NT2/D1 (cell line): ENCODE measurements at regions not wholly inside any gene's neighbourhood (a gene's known extent, or its start where the extent isn't known, plus 50 kb on each side); places are given as distances from the start of the nearest gene placed in this dataset.

Experiments
- DNase-seq: peaks from one replicate; pipeline ENCODE4 v3.0.0-alpha.2; 2011; ENCODE audit warnings: low read depth, low spot score
- H3K27me3 ChIP-seq: 2 replicates; pipeline ENCODE4 v1.6.0; 2011; ENCODE audit warnings: mild to moderate bottlenecking; ENCODE audit not compliant: insufficient read length, insufficient read depth
- H3K36me3 ChIP-seq: 2 replicates; pipeline ENCODE4 v1.6.1; 2011; ENCODE audit warnings: mild to moderate bottlenecking, low read length, mixed read lengths; ENCODE audit not compliant: insufficient read depth, insufficient read length
- H3K4me1 ChIP-seq: 2 replicates; pipeline ENCODE4 v1.5.1; 2011; ENCODE audit not compliant: insufficient read depth, insufficient read length
- H3K4me3 ChIP-seq: 2 replicates; pipeline ENCODE4 v1.5.1; 2011; ENCODE audit warnings: low read depth; ENCODE audit not compliant: insufficient read length
- H3K9ac ChIP-seq: 2 replicates; pipeline ENCODE4 v1.6.0; 2011; ENCODE audit warnings: low read depth; ENCODE audit not compliant: insufficient read length
- H3K9me3 ChIP-seq: 2 replicates; pipeline ENCODE4 v1.5.1; 2011; ENCODE audit warnings: mild to moderate bottlenecking, low read length; ENCODE audit not compliant: insufficient read depth
- SUZ12 ChIP-seq: IDR thresholded peaks from 2 replicates; pipeline ENCODE4 v1.6.1; 2011; ENCODE audit not compliant: insufficient read length, insufficient read depth; ENCODE audit errors: extremely low read depth
- YY1 ChIP-seq: IDR thresholded peaks from 2 replicates; pipeline ENCODE4 v1.6.1; 2011; ENCODE audit not compliant: insufficient read length, insufficient read depth
- ZNF274 ChIP-seq: IDR thresholded peaks from 2 replicates; pipeline ENCODE4 v1.6.1; 2011; ENCODE audit warnings: mild to moderate bottlenecking, low read depth, low read length

- H3K9ac ChIP-seq, result no peak overlapping the region
- H3K27me3 ChIP-seq, result no peaks in the 10 kb centered on the region
- no peaks in the 10 kb centered on the region for H3K9me3 ChIP-seq
- no peaks in the 10 kb centered on the region for H3K36me3 ChIP-seq
- peaks cover 6% of the 10 kb centered on the region for H3K4me1 ChIP-seq
- DNase-seq, result no peak
- no peak overlapping the region for H3K4me3 ChIP-seq
- TF ChIP-seq YY1, result no peak
- no peak for TF ChIP-seq SUZ12
- TF ChIP-seq ZNF274, result no peak
Observed at GRCh38 chr1:8216005-8216404, 101.9 kb upstream of the SLC45A1 start.

- Histone ChIP-seq H3K27me3 (no peaks in the 10 kb centered on the region), H3K9me3 (no peaks in the 10 kb centered on the region), H3K36me3 (no peaks in the 10 kb centered on the region), H3K4me3 (no peak overlapping the region), H3K9ac (no peak overlapping the region), H3K4me1 (peaks cover 6% of the 10 kb centered on the region)
- TF ChIP-seq ZNF274 (no peak), YY1 (no peak), SUZ12 (no peak)
- no peak for DNase-seq
Observed at GRCh38 chr1:8214501-8215173, 103.3 kb upstream of the SLC45A1 start.

GRCh38 chr1:8213676-8214075, 104.2 kb upstream of the SLC45A1 start:
- Histone ChIP-seq H3K4me1 (peaks cover 6% of the 10 kb centered on the region), H3K4me3 (no peak overlapping the region), H3K36me3 (no peaks in the 10 kb centered on the region), H3K9ac (no peak overlapping the region), H3K27me3 (no peaks in the 10 kb centered on the region), H3K9me3 (no peaks in the 10 kb centered on the region)
- TF ChIP-seq ZNF274, result no peak
- TF ChIP-seq SUZ12, result no peak
- no peak for TF ChIP-seq YY1
- DNase-seq, result no peak

GRCh38 chr1:8213136-8213535, 104.8 kb upstream of the SLC45A1 start:
- Histone ChIP-seq H3K9ac (no peak overlapping the region), H3K9me3 (no peaks in the 10 kb centered on the region), H3K4me1 (peaks cover 4% of the 10 kb centered on the region), H3K27me3 (no peaks in the 10 kb centered on the region), H3K36me3 (no peaks in the 10 kb centered on the region), H3K4me3 (no peak overlapping the region)
- no peak for DNase-seq
- TF ChIP-seq ZNF274 (no peak), YY1 (no peak), SUZ12 (no peak)

- no peak for TF ChIP-seq SUZ12
- no peak for TF ChIP-seq YY1
- no peak for TF ChIP-seq ZNF274
- no peak for DNase-seq
- H3K4me1 ChIP-seq, result peaks cover 2% of the 10 kb centered on the region
- H3K27me3 ChIP-seq, result no peaks in the 10 kb centered on the region
- no peak overlapping the region for H3K9ac ChIP-seq
- H3K4me3 ChIP-seq, result no peak overlapping the region
- no peaks in the 10 kb centered on the region for H3K9me3 ChIP-seq
- no peaks in the 10 kb centered on the region for H3K36me3 ChIP-seq
Observed at GRCh38 chr1:8212580-8213031, 105.3 kb upstream of the SLC45A1 start.

- DNase-seq, result no peak
- H3K4me1 ChIP-seq, result peaks cover 2% of the 10 kb centered on the region
- H3K9me3 ChIP-seq, result no peaks in the 10 kb centered on the region
- no peak overlapping the region for H3K4me3 ChIP-seq
- no peaks in the 10 kb centered on the region for H3K27me3 ChIP-seq
- no peak for TF ChIP-seq ZNF274
- no peak overlapping the region for H3K9ac ChIP-seq
- H3K36me3 ChIP-seq, result no peaks in the 10 kb centered on the region
Observed at GRCh38 chr1:8211883-8212579, 105.9 kb upstream of the SLC45A1 start.

- H3K27me3 ChIP-seq, result no peaks in the 10 kb centered on the region
- no peak for DNase-seq
- TF ChIP-seq YY1 (no peak), ZNF274 (no peak), SUZ12 (no peak)
- H3K4me1 ChIP-seq, result peaks cover 2% of the 10 kb centered on the region
- H3K9ac ChIP-seq, result no peak overlapping the region
- H3K9me3 ChIP-seq, result no peaks in the 10 kb centered on the region
- H3K36me3 ChIP-seq, result no peaks in the 10 kb centered on the region
- no peak overlapping the region for H3K4me3 ChIP-seq
Observed at GRCh38 chr1:8211251-8211882, 106.5 kb upstream of the SLC45A1 start.
